Mammary epithelial cell (primary cell): ENCODE measurements at regions not wholly inside any gene's neighbourhood (a gene's known extent, or its start where the extent isn't known, plus 50 kb on each side); places are given as distances from the start of the nearest gene placed in this dataset.

Source experiments
- EZH2 ChIP-seq: IDR thresholded peaks from 2 replicates; pipeline ENCODE4 v1.6.1; 2012; ENCODE audit warnings: low read length, inconsistent platforms, borderline replicate concordance
- TF ChIP-seq, protein P1 (sequence below), 2 donors: IDR thresholded peaks in 1 of 2; conservative IDR thresholded peaks in 1 of 2; 2 replicates each; pipeline ENCODE4 v1.5.1; 2011 to 2012; ENCODE audit warnings: inconsistent platforms in 2 of 2, low read length in 2 of 2, mild to moderate bottlenecking in 2 of 2, control low read depth in 1 of 2, low read depth in 1 of 2; ENCODE audit not compliant: insufficient read depth in 1 of 2; ENCODE audit errors: extremely low read depth in 1 of 2

DNA sequence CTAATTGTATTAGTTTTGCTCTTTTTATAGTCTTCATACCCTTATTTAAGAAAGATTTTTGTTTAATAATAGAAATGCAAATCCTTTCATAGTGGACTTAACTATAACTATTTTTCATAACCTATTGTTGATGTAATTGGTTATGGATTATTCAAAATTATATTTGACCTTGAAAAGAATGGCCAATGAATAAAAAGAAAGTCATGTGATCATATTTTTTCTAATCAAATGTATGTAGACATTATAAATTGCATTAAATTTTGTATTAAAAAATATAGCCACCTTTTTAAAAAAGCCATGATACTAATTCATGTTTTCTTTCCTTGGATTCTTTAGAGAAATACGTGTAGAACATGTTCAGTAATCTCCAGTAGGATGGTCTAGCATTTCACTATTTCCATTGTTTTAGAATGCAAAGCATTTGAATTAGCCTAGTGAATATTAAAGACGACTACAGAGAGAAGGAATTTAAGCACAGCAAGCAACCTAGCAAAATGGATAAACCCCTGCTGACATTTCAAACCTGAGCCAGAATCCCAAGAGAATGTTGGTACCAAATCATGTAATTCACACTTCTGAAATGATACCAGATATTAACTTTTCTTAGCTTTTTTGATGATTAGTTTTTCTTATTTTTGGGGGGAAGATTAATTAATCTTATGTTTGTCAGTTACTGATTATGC is 1297.4 kb upstream of the MIR17HG start:
- TF ChIP-seq, protein P1, sequence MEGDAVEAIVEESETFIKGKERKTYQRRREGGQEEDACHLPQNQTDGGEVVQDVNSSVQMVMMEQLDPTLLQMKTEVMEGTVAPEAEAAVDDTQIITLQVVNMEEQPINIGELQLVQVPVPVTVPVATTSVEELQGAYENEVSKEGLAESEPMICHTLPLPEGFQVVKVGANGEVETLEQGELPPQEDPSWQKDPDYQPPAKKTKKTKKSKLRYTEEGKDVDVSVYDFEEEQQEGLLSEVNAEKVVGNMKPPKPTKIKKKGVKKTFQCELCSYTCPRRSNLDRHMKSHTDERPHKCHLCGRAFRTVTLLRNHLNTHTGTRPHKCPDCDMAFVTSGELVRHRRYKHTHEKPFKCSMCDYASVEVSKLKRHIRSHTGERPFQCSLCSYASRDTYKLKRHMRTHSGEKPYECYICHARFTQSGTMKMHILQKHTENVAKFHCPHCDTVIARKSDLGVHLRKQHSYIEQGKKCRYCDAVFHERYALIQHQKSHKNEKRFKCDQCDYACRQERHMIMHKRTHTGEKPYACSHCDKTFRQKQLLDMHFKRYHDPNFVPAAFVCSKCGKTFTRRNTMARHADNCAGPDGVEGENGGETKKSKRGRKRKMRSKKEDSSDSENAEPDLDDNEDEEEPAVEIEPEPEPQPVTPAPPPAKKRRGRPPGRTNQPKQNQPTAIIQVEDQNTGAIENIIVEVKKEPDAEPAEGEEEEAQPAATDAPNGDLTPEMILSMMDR (conservative IDR thresholded peaks at IDR 0.05 in 1 of 2, IDR thresholded peaks at IDR 0.05 in 1 of 2; ENCODE audit: extremely low read depth in 1 of 2, insufficient read depth in 1 of 2, low read depth in 1 of 2, low read length in 2 of 2) = no peak
- no peak for TF ChIP-seq EZH2
